ENCODE measurements at regions not wholly inside any gene's neighbourhood (a gene's known extent, or its start where the extent isn't known, plus 50 kb on each side); places are given as distances from the start of the nearest gene placed in this dataset.

DNA sequence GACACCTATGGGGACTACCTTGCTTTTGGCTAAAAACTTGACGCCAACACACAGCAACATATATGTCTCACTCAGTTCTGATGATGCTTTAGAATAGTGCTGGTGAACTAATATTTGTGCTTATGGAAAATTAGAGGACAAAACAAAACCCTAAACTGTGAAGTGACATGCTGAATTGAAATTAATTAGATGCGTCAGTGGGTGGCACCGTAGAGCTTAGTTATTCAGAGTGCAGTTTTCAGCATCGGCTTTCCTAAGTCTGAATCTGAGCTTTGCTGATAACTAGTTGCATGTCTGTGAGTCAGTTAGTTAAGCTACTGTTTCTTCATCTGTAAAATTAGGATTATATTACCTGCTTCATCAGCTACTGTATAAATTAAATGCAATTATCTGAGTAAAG lies 245.0 kb upstream of the SORCS1 start:
- TF ChIP-seq, protein P1, sequence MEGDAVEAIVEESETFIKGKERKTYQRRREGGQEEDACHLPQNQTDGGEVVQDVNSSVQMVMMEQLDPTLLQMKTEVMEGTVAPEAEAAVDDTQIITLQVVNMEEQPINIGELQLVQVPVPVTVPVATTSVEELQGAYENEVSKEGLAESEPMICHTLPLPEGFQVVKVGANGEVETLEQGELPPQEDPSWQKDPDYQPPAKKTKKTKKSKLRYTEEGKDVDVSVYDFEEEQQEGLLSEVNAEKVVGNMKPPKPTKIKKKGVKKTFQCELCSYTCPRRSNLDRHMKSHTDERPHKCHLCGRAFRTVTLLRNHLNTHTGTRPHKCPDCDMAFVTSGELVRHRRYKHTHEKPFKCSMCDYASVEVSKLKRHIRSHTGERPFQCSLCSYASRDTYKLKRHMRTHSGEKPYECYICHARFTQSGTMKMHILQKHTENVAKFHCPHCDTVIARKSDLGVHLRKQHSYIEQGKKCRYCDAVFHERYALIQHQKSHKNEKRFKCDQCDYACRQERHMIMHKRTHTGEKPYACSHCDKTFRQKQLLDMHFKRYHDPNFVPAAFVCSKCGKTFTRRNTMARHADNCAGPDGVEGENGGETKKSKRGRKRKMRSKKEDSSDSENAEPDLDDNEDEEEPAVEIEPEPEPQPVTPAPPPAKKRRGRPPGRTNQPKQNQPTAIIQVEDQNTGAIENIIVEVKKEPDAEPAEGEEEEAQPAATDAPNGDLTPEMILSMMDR (IDR thresholded peaks at IDR 0.05; ENCODE audit: borderline replicate concordance, extremely low read depth, insufficient read depth): peak; percentile 38
- Histone ChIP-seq H3K9ac (ENCODE audit: low read length in 3 of 3) (no peak overlapping the region), H3K27me3 (ENCODE audit: control insufficient read depth, insufficient read depth, low read length) (no peaks in the 10 kb centered on the region), H3K9me3 (ENCODE audit: control insufficient read depth in 2 of 3, insufficient read depth in 1 of 3, low read length in 3 of 3) (no peaks in the 10 kb centered on the region), H3K36me3 (ENCODE audit: control insufficient read depth in 2 of 3, insufficient read depth in 3 of 3, low read length in 3 of 3) (no peaks in the 10 kb centered on the region), H3K4me3 (ENCODE audit: low read length in 3 of 3) (no peak overlapping the region), H3K4me1 (ENCODE audit: control insufficient read depth in 2 of 3, insufficient read depth in 2 of 3, low read depth in 1 of 3, low read length in 3 of 3) (no peaks in the 10 kb centered on the region), H3K27ac (ENCODE audit: low read depth in 2 of 2, low read length in 2 of 2) (no peak overlapping the region)
- intact Hi-C loops (cut with DNase I): no loop called here
- peak in 2 of 5 donors; percentile 28 to 55 for DNase-seq
- FAIRE-seq: no peak

DNA sequence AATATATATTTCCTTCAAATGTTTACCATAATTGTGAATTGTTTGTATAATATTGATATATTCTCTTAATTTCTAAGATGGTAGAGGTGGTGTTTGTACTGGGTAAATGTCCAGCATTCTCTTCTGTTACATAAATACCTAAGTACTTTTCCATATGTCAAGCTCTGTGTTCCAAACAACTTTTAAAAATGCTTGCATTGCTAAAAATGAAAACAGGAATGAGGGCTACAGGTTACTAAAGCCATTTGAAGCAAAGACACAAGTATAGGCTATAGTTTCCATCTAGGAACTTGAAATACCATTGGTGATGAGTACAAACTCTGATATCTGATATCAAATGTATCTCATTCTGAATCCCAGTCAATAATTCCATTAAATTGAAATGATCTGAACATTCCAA lies 233.6 kb upstream of the SORCS1 start:
- intact Hi-C loops (cut with DNase I): no loop called here
- Histone ChIP-seq H3K36me3 (ENCODE audit: control insufficient read depth in 2 of 3, insufficient read depth in 3 of 3, low read length in 3 of 3) (no peaks in the 10 kb centered on the region), H3K27me3 (ENCODE audit: control insufficient read depth, insufficient read depth, low read length) (no peaks in the 10 kb centered on the region), H3K4me1 (ENCODE audit: control insufficient read depth in 2 of 3, insufficient read depth in 2 of 3, low read depth in 1 of 3, low read length in 3 of 3) (no peaks in the 10 kb centered on the region), H3K4me3 (ENCODE audit: low read length in 3 of 3) (no peak overlapping the region), H3K9ac (ENCODE audit: low read length in 3 of 3) (no peak overlapping the region), H3K9me3 (ENCODE audit: control insufficient read depth in 2 of 3, insufficient read depth in 1 of 3, low read length in 3 of 3) (no peaks in the 10 kb centered on the region), H3K27ac (ENCODE audit: low read depth in 2 of 2, low read length in 2 of 2) (no peak overlapping the region)
- no peak for DNase-seq
- FAIRE-seq: no peak
- TF ChIP-seq, protein P1 (IDR thresholded peaks at IDR 0.05; ENCODE audit: borderline replicate concordance, extremely low read depth, insufficient read depth): no peak

DNA sequence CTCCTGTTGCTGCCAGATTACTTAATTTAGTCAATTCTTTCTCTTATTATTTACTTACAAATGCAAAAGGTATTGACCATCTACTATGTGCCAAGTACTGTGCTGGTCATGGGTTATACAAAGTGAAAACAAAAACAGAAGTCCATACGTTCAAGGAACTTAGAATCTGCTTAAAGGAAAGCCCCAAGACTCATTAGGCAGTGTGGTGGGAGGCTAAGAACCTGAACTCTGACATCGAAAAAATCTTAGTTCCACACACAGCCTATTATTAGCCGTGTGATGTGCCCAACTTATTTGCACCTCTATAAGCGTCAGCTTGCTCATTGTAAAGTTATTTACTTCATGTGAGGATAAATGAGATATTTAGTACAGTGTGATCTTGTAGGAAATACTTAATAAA lies 227.4 kb upstream of the SORCS1 start:
- Histone ChIP-seq H3K9me3 (ENCODE audit: control insufficient read depth in 2 of 3, insufficient read depth in 1 of 3, low read length in 3 of 3) (no peaks in the 10 kb centered on the region), H3K27me3 (ENCODE audit: control insufficient read depth, insufficient read depth, low read length) (no peaks in the 10 kb centered on the region), H3K4me1 (ENCODE audit: control insufficient read depth in 2 of 3, insufficient read depth in 2 of 3, low read depth in 1 of 3, low read length in 3 of 3) (no peaks in the 10 kb centered on the region), H3K36me3 (ENCODE audit: control insufficient read depth in 2 of 3, insufficient read depth in 3 of 3, low read length in 3 of 3) (no peaks in the 10 kb centered on the region), H3K9ac (ENCODE audit: low read length in 3 of 3) (no peak overlapping the region), H3K27ac (ENCODE audit: low read depth in 2 of 2, low read length in 2 of 2) (no peak overlapping the region), H3K4me3 (ENCODE audit: low read length in 3 of 3) (no peak overlapping the region)
- intact Hi-C loops (cut with DNase I): no loop called here
- DNase-seq: no peak
- TF ChIP-seq, protein P1 (IDR thresholded peaks at IDR 0.05; ENCODE audit: borderline replicate concordance, extremely low read depth, insufficient read depth): no peak
- FAIRE-seq: no peak

DNA sequence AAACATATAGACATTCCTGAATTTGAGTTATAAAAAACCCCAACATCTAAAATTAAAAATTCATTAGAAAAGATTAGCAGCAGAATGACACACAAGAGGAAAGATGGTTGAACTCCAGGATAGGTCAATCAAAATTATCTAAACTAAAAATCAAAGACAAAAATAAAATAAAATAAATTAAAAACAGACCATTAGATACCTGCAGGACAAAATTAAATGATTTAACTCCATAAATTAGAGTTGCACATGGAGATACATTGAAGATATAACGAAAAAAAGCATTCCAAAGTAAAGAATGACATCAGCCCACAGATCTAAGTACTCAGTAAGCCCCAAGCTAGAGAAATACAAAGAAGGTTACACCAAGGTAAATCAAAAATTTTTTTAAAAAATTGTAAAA lies 226.1 kb upstream of the SORCS1 start:
- Histone ChIP-seq H3K36me3 (ENCODE audit: control insufficient read depth in 2 of 3, insufficient read depth in 3 of 3, low read length in 3 of 3) (no peaks in the 10 kb centered on the region), H3K9ac (ENCODE audit: low read length in 3 of 3) (no peak overlapping the region), H3K27ac (ENCODE audit: low read depth in 2 of 2, low read length in 2 of 2) (no peak overlapping the region), H3K27me3 (ENCODE audit: control insufficient read depth, insufficient read depth, low read length) (no peaks in the 10 kb centered on the region), H3K9me3 (ENCODE audit: control insufficient read depth in 2 of 3, insufficient read depth in 1 of 3, low read length in 3 of 3) (no peaks in the 10 kb centered on the region), H3K4me1 (ENCODE audit: control insufficient read depth in 2 of 3, insufficient read depth in 2 of 3, low read depth in 1 of 3, low read length in 3 of 3) (no peaks in the 10 kb centered on the region), H3K4me3 (ENCODE audit: low read length in 3 of 3) (no peak overlapping the region)
- no peak for FAIRE-seq
- no peak for DNase-seq
- intact Hi-C loops (cut with DNase I): no loop called here
- TF ChIP-seq, protein P1 (IDR thresholded peaks at IDR 0.05; ENCODE audit: borderline replicate concordance, extremely low read depth, insufficient read depth): no peak

All from kidney (tissue), 13 donors.